Uterus (tissue), 2 donors: ENCODE measurements at regions not wholly inside any gene's neighbourhood (a gene's known extent, or its start where the extent isn't known, plus 50 kb on each side); places are given as distances from the start of the nearest gene placed in this dataset.

ENCODE experiments used
- CTCF ChIP-seq, 4 experiments: fragments of 200-600 bp in 2 of 4; fragments of 450-650 bp in 2 of 4; sonication (generic) in 2 of 4; IDR thresholded peaks; one replicate each; pipeline ENCODE4 v1.5.1; 2016 to 2019; ENCODE audit warnings: antibody characterized with exemption in 4 of 4, mild to moderate bottlenecking in 2 of 4, moderate library complexity in 1 of 4
- POLR2A ChIP-seq, 2 donors: fragments of 450-650 bp; IDR thresholded peaks; one replicate each; pipeline ENCODE4 v1.6.1; 2016; ENCODE audit warnings: antibody characterized with exemption in 2 of 2, mild to moderate bottlenecking in 1 of 2, moderate library complexity in 1 of 2

DNA sequence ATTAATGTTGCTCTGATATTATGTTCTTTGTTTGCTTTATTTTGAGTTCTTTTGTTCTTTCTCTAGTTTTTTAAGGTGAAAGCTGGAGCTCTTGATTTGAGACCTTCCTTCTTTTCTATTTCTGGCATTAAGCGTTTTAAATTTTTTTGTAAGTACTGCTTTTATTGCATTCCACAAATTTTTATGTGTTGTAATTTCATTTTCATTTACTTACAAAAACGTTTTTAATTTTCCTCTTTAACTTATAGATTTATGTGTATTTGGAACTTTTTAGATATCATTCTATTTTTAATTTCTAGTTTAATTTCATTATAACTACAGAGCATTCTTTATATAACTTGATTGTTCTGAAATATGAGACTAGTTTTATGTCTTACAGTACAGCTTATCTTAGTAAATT, 395.6 kb downstream of the ETV1 start:
- TF ChIP-seq CTCF (IDR thresholded peaks at IDR 0.05) = no peak
- TF ChIP-seq POLR2A (IDR thresholded peaks at IDR 0.05) = no peak
